PFSK-1 (cell line): ENCODE measurements at regions not wholly inside any gene's neighbourhood (a gene's known extent, or its start where the extent isn't known, plus 50 kb on each side); places are given as distances from the start of the nearest gene placed in this dataset.

Experiments
- POLR2AphosphoS5 ChIP-seq: IDR thresholded peaks from 2 replicates; pipeline ENCODE4 v1.6.1; 2012; ENCODE audit warnings: low read depth, mild to moderate bottlenecking, control low read depth, low read length, moderate library complexity
- TAF1 ChIP-seq: IDR thresholded peaks from 2 replicates; pipeline ENCODE4 v1.6.1; 2012; ENCODE audit warnings: low read length, control low read depth, borderline replicate concordance; ENCODE audit not compliant: insufficient read depth
- TF ChIP-seq, protein P1 (sequence below), 2 experiments: IDR thresholded peaks; 2 replicates each; pipeline versions ENCODE4 v1.6.1 to v1.8.0; 2011 to 2012; ENCODE audit warnings: low read depth in 2 of 2, low read length in 2 of 2, control low read depth in 1 of 2, inconsistent platforms in 1 of 2, mild to moderate bottlenecking in 1 of 2, moderate library complexity in 1 of 2; ENCODE audit not compliant: insufficient read depth in 1 of 2

DNA sequence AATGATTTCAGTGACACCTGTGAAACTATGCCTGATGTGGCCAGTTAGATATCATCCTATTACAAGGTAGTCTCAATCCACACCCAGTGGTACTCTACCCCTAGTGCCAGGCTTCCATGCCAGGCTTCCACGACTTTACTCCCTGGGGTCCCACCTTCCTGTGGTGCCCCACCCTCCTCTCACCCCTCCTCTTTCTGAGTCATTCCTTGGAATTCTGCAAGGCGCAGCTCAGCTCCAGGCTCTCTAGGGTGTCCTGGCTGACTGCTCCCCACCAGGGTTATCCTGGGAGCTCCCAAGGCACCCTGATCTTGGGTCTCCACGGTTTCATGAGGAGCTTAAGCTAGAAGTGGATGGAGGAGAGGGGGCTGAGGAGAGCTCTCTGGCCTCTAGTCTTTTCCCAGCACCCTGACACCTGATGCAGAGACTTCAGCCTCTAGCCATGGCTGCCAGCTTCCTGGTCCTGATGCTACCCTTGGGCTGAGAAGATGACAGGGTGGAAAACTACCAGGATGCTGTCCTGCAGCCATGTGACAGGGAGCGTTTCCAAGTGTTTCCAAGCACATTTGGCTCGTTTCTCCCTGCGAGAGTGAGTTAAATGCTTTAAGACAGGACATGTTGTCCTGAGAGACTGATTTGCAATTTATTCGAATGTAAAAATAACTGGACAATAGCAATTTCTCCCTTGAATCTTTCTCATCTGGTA is 1461.2 kb downstream of the TBC1D22A start:
- no peak for TF ChIP-seq POLR2AphosphoS5
- TF ChIP-seq TAF1, result no peak
- TF ChIP-seq, protein P1, sequence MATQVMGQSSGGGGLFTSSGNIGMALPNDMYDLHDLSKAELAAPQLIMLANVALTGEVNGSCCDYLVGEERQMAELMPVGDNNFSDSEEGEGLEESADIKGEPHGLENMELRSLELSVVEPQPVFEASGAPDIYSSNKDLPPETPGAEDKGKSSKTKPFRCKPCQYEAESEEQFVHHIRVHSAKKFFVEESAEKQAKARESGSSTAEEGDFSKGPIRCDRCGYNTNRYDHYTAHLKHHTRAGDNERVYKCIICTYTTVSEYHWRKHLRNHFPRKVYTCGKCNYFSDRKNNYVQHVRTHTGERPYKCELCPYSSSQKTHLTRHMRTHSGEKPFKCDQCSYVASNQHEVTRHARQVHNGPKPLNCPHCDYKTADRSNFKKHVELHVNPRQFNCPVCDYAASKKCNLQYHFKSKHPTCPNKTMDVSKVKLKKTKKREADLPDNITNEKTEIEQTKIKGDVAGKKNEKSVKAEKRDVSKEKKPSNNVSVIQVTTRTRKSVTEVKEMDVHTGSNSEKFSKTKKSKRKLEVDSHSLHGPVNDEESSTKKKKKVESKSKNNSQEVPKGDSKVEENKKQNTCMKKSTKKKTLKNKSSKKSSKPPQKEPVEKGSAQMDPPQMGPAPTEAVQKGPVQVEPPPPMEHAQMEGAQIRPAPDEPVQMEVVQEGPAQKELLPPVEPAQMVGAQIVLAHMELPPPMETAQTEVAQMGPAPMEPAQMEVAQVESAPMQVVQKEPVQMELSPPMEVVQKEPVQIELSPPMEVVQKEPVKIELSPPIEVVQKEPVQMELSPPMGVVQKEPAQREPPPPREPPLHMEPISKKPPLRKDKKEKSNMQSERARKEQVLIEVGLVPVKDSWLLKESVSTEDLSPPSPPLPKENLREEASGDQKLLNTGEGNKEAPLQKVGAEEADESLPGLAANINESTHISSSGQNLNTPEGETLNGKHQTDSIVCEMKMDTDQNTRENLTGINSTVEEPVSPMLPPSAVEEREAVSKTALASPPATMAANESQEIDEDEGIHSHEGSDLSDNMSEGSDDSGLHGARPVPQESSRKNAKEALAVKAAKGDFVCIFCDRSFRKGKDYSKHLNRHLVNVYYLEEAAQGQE (IDR thresholded peaks at IDR 0.05; ENCODE audit: insufficient read depth in 1 of 2, low read depth in 2 of 2, low read length in 2 of 2), result no peak
